Left lobe of liver (tissue), 2 donors: ENCODE measurements at regions not wholly inside any gene's neighbourhood (a gene's known extent, or its start where the extent isn't known, plus 50 kb on each side); places are given as distances from the start of the nearest gene placed in this dataset.
"Not testable (repeated sequence)": the region's sequence is repeated elsewhere in the genome, so short reads cannot be mapped to it uniquely, and the experiment has no call there.

Experiments used
- ATAC-seq: fragments of 200-7000 bp; cut with Tn5 transposase; one replicate; pipeline ENCODE4 v1.9.1; 2020; ENCODE audit warnings: mild to moderate bottlenecking, moderate library complexity
- DNase-seq: peaks from one replicate; pipeline ENCODE4 v3.0.0-alpha.2; 2020; ENCODE audit warnings: low spot score
- donor health status: DM: no; HTN: no; CAD: no; lungs with moderate emphysema.
- donor health status: DM: no; HTN: yes; CAD: no.

GRCh38 chr12:74235342-74235741 lies 302.3 kb upstream of the ATXN7L3B start:
- DNase-seq (no peak), ATAC-seq (no peak)

- ATAC-seq (no peak), DNase-seq (no peak)
Observed at GRCh38 chr12:74241341-74241740, 296.3 kb upstream of the ATXN7L3B start.

GRCh38 chr12:74242088-74242487 lies 295.5 kb upstream of the ATXN7L3B start:
- no peak for DNase-seq
- ATAC-seq: no peak

GRCh38 chr12:74245458-74245857 lies 292.2 kb upstream of the ATXN7L3B start:
- ATAC-seq (no peak), DNase-seq (no peak)

- ATAC-seq: no peak
Observed at GRCh38 chr12:74250891-74251290, 286.7 kb upstream of the ATXN7L3B start.

GRCh38 chr12:74253826-74254225 lies 283.8 kb upstream of the ATXN7L3B start:
- ATAC-seq, DNase-seq: not testable (repeated sequence)

More at GRCh38 chr12:74250891-74251290, 286.7 kb upstream of the ATXN7L3B start:
- no peak for DNase-seq

- ATAC-seq (no peak), DNase-seq (no peak)
Observed at GRCh38 chr12:74254784-74255183, 282.9 kb upstream of the ATXN7L3B start.

- no peak for DNase-seq
- no peak for ATAC-seq
Observed at GRCh38 chr12:74259199-74259598, 278.4 kb upstream of the ATXN7L3B start.

DNA sequence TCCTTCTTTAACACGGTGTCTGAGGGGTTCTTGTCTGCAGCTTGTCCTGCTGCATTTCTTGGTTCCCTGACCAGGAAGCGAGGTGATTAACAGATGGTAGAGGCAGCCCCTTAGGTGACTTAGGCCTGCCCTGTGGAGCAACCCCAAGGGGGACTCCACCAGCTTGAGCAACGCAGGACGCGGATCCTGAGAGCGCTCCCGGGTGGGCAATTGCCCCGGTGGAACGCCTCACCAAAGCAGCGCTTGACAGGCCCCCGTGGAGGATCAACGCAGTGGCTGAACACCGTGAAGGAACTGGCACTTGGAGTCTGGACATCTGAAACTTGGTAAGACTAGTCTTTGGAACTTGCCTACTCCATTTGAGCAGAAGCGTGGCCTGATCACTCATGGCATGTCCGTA lies 272.9 kb upstream of the ATXN7L3B start:
- ATAC-seq: no peak

GRCh38 chr12:74269355-74269754 lies 268.3 kb upstream of the ATXN7L3B start:
- not testable (repeated sequence) for ATAC-seq, DNase-seq

More for the DNA sequence above, 272.9 kb upstream of the ATXN7L3B start:
- DNase-seq: no peak

- DNase-seq: peak; percentile 89
- ATAC-seq: peak; percentile 89
Observed at GRCh38 chr12:74280156-74280655, 257.4 kb upstream of the ATXN7L3B start.

GRCh38 chr12:74281401-74282180 lies 256.0 kb upstream of the ATXN7L3B start:
- ATAC-seq, DNase-seq: not testable (repeated sequence)

DNA sequence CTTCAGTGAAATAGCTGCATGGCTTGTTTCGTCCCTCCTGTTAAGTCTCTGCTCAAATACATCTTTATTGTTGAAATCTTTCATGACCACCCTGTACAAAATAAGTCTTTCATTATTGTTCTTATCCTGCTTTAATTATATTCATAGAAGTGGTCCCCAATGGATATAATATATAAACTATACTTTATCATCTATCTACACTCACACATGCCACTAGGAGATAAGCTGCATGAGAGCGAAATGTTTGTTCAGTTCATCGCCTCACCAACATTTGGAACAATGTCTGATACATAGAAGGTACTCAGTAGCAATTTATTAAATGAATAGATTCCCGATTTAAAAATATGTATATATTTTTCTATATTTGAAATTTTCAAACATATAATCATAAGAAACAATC lies 254.0 kb upstream of the ATXN7L3B start:
- ATAC-seq (no peak), DNase-seq (no peak)

DNA sequence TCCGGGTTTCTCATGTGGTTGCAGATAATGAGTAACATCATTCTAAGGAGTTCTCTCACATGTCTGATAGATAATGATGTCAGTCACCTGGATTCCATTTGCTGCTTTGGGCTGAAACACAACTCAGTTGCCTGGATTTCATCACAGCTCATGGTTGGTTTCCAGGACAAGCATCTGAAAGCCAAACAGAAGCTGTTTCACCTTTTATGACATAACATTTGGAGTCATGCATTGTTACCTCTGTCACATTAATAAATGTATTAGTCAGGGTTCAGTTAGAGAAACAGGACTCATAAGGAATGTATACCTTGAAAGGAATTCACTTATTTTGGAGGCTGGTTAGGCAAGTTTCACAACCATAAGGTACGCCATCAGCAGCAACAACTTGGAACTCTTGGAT lies 251.9 kb upstream of the ATXN7L3B start:
- DNase-seq (no peak), ATAC-seq (peak; percentile 39)

GRCh38 chr12:74286254-74286653 lies 251.4 kb upstream of the ATXN7L3B start:
- ATAC-seq (no peak), DNase-seq (no peak)

GRCh38 chr12:74292351-74293194 lies 245.1 kb upstream of the ATXN7L3B start:
- ATAC-seq (no peak), DNase-seq (no peak)

GRCh38 chr12:74293689-74294131 lies 243.9 kb upstream of the ATXN7L3B start:
- ATAC-seq (no peak), DNase-seq (no peak)

GRCh38 chr12:74317078-74317601 lies 220.5 kb upstream of the ATXN7L3B start:
- ATAC-seq (peak; percentile 90), DNase-seq (no peak)

- ATAC-seq (no peak), DNase-seq (no peak)
Observed at GRCh38 chr12:74317741-74318140, 219.9 kb upstream of the ATXN7L3B start.

DNA sequence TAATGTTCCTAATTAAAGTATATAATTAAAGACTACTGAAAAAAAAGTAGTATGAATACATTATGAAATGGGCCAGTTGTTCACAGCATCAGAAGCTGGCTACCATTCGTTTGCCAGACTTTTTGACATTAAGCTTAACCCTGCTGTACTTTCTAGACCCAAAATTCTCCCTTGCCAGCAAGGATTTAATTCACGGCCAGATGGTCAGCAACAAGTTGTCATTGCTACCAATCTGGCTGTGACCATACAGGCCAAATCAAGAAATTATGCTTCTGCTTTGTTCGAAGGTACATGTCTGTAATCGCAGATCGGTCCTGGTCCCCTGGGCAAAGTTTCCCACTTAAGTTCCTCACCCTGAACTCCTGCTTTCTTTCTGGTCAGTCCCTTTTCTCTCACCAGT lies 217.7 kb upstream of the ATXN7L3B start:
- DNase-seq: no peak
- ATAC-seq: no peak

DNA sequence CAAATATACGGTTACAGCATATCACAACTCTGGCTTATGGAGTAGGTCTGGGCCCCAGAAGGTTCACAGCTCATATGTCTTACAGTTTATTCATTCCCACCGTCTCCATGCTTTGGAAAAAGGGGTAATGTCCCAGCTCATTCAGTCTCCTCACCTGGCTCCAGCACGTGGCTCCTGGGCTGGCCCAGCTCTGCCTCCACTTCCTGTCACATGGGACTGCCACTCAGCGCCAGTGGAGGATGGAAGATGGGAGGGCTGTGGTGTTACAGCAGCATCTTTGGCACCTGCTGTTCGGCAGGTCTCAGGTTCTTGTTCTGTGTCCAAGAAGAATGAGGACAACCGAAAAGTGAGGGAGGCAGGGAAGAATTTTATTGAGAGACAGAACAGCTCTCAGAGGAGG lies 216.3 kb upstream of the ATXN7L3B start:
- DNase-seq: no peak
- no peak for ATAC-seq
